Activated T-helper 1 cell treated with anti-CD3 and anti-CD28 coated beads, Interleukin-12 subunit alpha, Interleukin-12 subunit beta, Interleukin-2, Interleukin-4 antibody, amounts not matched to agents 30 ng/mL and 10 ng/mL and 1 ng/mL, durations not matched to agents 14 hours and 24 hours and 36 hours (primary cell): ENCODE measurements at regions not wholly inside any gene's neighbourhood (a gene's known extent, or its start where the extent isn't known, plus 50 kb on each side); places are given as distances from the start of the nearest gene placed in this dataset.

Experiments
- DNase-seq: peaks from one replicate; pipeline ENCODE4 v3.0.0; 2021; ENCODE audit warnings: low spot score
- H3K27ac Mint-ChIP-seq: one replicate; pipeline ENCODE4 v1.8.0; 2021; ENCODE audit warnings: mild to moderate bottlenecking, mixed read lengths
- H3K27me3 Mint-ChIP-seq: one replicate; pipeline ENCODE4 v1.8.0; 2022; ENCODE audit warnings: mild to moderate bottlenecking, moderate library complexity, mixed read lengths; ENCODE audit not compliant: insufficient read depth
- H3K36me3 Mint-ChIP-seq: one replicate; pipeline ENCODE4 v1.8.0; 2021; ENCODE audit warnings: low read depth, mixed read lengths
- H3K4me1 Mint-ChIP-seq: one replicate; pipeline ENCODE4 v1.8.0; 2021; ENCODE audit warnings: low read depth, mixed read lengths
- H3K4me3 Mint-ChIP-seq: one replicate; pipeline ENCODE4 v1.8.0; 2021; ENCODE audit warnings: mild to moderate bottlenecking, moderate library complexity, mixed read lengths
- H3K9me3 Mint-ChIP-seq: one replicate; pipeline ENCODE4 v1.8.0; 2021; ENCODE audit warnings: mixed read lengths
- intact Hi-C: fragments of 100-400 bp; cut with micrococcal nuclease; formaldehyde crosslinking; loops from one replicate; pipeline ENCODE4 v1.15.1; 2024

DNA sequence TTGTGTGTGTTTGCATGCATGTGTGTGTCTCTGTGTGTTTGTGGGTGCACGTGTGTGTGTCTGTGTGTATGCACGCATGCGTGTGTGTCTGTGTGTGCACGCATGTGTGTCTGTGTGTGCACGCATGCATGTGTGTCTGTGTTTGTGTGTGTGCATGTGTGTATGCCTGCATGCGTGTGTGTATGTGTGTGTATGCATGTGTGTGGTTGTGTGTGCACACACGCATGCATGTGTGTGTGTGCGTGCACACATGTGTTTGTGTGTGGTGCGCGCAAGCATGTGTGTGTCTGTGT, 239.9 kb upstream of the TNRC6C start:
- no peak for DNase-seq
- intact Hi-C loops, result no loop called here

GRCh38 chr17:77719806-77720205, 238.7 kb upstream of the TNRC6C start:
- H3K27ac Mint-ChIP-seq, result no peak overlapping the region
- H3K36me3 Mint-ChIP-seq, result no peaks in the 10 kb centered on the region
- peaks cover 7% of the 10 kb centered on the region for H3K27me3 Mint-ChIP-seq
- intact Hi-C loops, result no loop called here
- DNase-seq, result no peak
- H3K4me1 Mint-ChIP-seq, result no peaks in the 10 kb centered on the region
- no peak overlapping the region for H3K4me3 Mint-ChIP-seq
- peaks cover 23% of the 10 kb centered on the region for H3K9me3 Mint-ChIP-seq

More for the DNA sequence above, 239.9 kb upstream of the TNRC6C start:
- Mint-ChIP-seq H3K27me3 (peaks cover 10% of the 10 kb centered on the region), H3K4me3 (no peak overlapping the region), H3K36me3 (no peaks in the 10 kb centered on the region), H3K9me3 (peaks cover 33% of the 10 kb centered on the region), H3K4me1 (no peaks in the 10 kb centered on the region), H3K27ac (no peak overlapping the region)

DNA sequence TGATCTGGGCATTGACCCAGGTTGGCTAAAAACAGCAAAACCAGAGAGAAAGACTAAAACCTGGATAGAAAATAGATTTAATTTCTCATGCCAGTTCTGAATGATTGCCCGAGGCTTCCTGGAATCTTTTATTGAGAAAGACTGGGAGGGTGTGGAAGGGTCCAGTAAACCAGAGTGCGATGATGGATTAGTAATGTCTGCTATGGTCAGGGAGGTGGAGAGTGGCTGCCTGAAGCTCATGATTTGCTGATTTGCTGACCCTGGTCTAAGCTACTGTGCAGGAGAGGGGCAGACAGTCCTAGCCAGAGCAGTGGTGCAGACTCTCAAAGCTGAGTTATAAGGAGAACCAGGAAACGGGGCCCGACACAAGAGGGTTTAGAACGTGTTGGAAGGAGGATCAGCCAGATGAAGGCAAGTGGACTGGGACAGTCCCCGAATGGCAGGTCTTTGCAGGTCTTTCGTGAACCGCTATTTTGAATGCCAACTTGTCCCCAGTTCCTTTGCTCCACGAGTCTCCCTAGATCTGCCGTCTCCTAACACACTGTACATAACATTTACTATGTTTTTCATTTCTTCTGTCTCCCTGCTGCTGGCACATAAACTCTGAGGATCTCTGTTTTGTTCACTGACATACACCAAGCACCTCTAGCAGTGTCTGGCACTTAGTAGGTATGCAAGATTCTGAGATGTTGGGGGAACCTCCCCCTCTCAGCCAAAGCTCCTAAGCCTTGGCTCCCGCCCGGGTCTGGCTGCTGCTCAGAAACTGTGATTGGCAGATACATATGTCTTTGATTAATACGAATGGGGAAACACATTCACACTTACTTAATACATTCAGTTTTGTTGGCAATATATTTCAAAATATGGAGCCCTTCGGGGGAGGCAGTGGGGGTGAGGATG, 237.3 kb upstream of the TNRC6C start:
- intact Hi-C loops, result no loop called here
- DNase-seq, result no peak
- Mint-ChIP-seq H3K27ac (no peak overlapping the region), H3K4me1 (no peaks in the 10 kb centered on the region), H3K4me3 (no peak overlapping the region), H3K9me3 (peaks cover 14% of the 10 kb centered on the region), H3K36me3 (no peaks in the 10 kb centered on the region), H3K27me3 (peaks cover 7% of the 10 kb centered on the region)

DNA sequence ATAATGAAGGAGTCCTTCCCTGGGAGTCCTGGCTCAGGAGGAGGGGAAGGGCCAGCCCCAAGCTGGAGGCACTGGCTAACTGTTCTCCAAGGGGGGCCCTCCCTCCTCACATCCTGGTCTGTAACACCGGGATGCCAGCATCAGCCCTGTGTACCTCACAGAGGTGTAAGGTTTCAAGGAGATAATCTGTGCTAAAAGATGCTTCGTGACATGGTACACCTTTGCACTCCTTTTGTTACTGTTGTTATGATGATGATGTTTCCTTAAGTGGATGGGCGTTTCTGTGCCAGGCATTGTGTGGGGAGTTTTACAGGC, 236.7 kb upstream of the TNRC6C start:
- DNase-seq, result no peak
- H3K27ac Mint-ChIP-seq, result no peak overlapping the region
- no peak overlapping the region for H3K4me3 Mint-ChIP-seq
- no peaks in the 10 kb centered on the region for H3K4me1 Mint-ChIP-seq
- intact Hi-C loops, result no loop called here
- no peaks in the 10 kb centered on the region for H3K36me3 Mint-ChIP-seq
- peaks cover 4% of the 10 kb centered on the region for H3K27me3 Mint-ChIP-seq
- peaks cover 10% of the 10 kb centered on the region for H3K9me3 Mint-ChIP-seq

- Mint-ChIP-seq H3K36me3 (no peaks in the 10 kb centered on the region), H3K27ac (no peak overlapping the region), H3K4me3 (no peak overlapping the region), H3K4me1 (peaks cover under 1% of the 10 kb centered on the region), H3K27me3 (peaks cover 1% of the 10 kb centered on the region), H3K9me3 (peaks cover 10% of the 10 kb centered on the region)
- intact Hi-C loops, result no loop called here
- no peak for DNase-seq
Observed at GRCh38 chr17:77722366-77722765, 236.1 kb upstream of the TNRC6C start.

GRCh38 chr17:77723071-77723908, 235.2 kb upstream of the TNRC6C start:
- Mint-ChIP-seq H3K27ac (no peak overlapping the region), H3K4me3 (no peak overlapping the region), H3K9me3 (peaks cover 8% of the 10 kb centered on the region), H3K36me3 (no peaks in the 10 kb centered on the region), H3K27me3 (peaks cover 3% of the 10 kb centered on the region), H3K4me1 (peaks cover 5% of the 10 kb centered on the region)
- intact Hi-C loops, result no loop called here
- DNase-seq, result no peak

DNA sequence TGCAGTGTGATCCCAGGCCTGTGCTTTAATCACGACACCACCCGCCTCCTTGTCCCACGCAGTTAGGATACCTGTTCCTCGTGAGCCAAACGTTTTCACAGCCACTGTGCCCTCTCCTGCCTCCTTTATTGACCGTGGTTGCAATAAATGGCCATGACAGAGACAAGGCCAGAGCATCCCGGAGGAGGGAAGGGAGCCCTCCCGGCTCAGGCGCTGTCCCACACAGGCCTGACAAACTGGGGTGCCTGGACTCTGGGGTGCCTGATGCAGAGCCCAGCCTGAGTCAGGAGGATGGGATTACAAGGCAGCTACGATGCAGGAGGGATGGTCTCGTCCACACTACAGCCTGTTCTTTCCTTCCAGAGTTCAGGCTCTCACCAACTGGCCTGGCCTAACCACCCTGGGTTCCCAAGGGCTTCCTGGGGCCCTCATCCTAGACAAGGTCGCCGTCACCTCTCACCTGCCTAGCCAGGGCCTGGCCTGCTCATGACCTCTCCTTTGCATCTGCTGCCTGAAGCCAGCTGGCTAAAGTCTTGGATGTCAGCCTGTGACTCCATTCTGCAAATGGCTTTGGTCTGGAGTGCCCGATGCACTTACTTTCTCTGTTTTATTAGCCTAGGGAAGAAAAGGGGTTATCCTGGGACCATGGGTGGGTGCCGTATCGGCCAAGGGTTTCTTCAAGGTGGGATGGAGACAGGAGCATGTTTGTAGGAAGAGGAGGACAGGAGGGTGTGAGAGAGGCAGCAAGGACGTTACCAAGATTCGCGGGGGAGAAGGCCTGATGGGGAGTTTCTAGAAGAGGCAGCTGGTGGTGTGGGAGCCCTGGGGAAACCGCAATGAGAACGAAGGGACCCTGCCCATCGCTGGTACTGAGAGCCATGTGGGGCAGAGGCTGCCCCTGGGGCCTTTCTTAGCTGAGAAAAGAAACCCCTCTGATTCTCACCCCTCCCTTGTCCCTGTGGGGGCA, 234.3 kb upstream of the TNRC6C start:
- Mint-ChIP-seq H3K36me3 (no peaks in the 10 kb centered on the region), H3K4me1 (peaks cover 5% of the 10 kb centered on the region), H3K4me3 (no peak overlapping the region), H3K9me3 (no peaks in the 10 kb centered on the region), H3K27ac (no peak overlapping the region), H3K27me3 (peaks cover 3% of the 10 kb centered on the region)
- intact Hi-C loops, result no loop called here
- no peak for DNase-seq

- Mint-ChIP-seq H3K4me3 (no peak overlapping the region), H3K27ac (no peak overlapping the region), H3K9me3 (no peaks in the 10 kb centered on the region), H3K4me1 (peaks cover 5% of the 10 kb centered on the region), H3K27me3 (peaks cover 9% of the 10 kb centered on the region), H3K36me3 (no peaks in the 10 kb centered on the region)
- intact Hi-C loops, result no loop called here
- DNase-seq, result no peak
Observed at GRCh38 chr17:77724876-77725615, 233.5 kb upstream of the TNRC6C start.

DNA sequence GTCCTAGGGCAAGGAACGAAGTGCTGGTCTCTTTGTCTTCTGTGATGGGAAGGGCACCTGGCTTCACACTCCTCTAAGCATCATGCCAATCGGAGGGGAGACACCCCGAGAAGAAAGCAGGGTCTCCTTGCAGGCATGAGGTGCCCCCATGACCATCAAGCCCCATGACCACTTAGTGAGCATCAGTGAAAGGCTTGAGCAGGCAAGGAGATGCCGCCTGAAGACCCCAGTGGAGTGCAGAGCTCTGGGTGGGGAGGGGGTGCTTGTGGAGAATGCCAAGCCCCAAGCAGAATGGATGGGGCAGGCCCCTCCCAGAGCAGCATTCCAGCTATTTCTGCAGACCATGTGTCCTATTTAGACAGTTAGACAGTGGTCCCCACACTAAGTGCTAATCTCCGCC, 232.7 kb upstream of the TNRC6C start:
- H3K4me1 Mint-ChIP-seq, result peaks cover 5% of the 10 kb centered on the region
- intact Hi-C loops, result no loop called here

GRCh38 chr17:77726549-77727006, 231.9 kb upstream of the TNRC6C start:
- no peaks in the 10 kb centered on the region for H3K9me3 Mint-ChIP-seq
- no peak overlapping the region for H3K27ac Mint-ChIP-seq
- H3K4me3 Mint-ChIP-seq, result no peak overlapping the region
- intact Hi-C loops, result no loop called here
- H3K4me1 Mint-ChIP-seq, result peaks cover 5% of the 10 kb centered on the region
- no peaks in the 10 kb centered on the region for H3K36me3 Mint-ChIP-seq
- no peak for DNase-seq
- H3K27me3 Mint-ChIP-seq, result peaks cover 19% of the 10 kb centered on the region

More for the DNA sequence above, 232.7 kb upstream of the TNRC6C start:
- Mint-ChIP-seq H3K9me3 (no peaks in the 10 kb centered on the region), H3K4me3 (no peak overlapping the region), H3K36me3 (no peaks in the 10 kb centered on the region), H3K27me3 (peaks cover 15% of the 10 kb centered on the region), H3K27ac (no peak overlapping the region)
- no peak for DNase-seq

DNA sequence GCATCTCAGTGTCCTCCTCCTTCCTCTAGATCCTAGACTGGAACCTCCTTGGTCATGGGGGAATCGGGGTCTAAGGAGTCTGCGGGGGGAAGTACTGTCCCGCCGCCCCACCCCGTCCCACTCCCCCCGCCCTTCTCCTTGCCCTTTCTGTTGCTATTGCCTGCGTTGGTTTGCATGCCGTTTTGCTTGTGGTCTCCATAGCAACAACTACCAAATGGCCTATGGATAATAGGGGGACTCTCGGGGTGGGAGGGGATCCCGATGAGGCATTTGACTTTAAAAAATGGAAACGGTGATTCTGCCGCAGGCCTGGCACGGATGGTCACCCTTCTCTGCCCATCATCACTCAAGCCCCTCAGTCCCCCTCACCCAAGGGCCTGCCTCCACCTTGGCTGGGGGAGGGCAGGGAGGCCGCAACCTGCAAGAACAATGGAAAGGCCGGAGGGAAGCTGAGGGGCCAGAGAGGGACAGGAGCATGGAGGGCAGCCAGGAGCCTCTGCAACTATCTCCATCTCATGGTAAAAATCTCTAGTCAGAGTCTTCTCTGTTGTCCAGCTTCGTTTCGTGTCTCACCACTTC, 231.4 kb upstream of the TNRC6C start:
- Mint-ChIP-seq H3K36me3 (no peaks in the 10 kb centered on the region), H3K9me3 (peaks cover 2% of the 10 kb centered on the region), H3K4me3 (no peak overlapping the region), H3K27ac (no peak overlapping the region), H3K4me1 (peaks cover 5% of the 10 kb centered on the region), H3K27me3 (peaks cover 23% of the 10 kb centered on the region)
- no peak for DNase-seq
- intact Hi-C loops, result no loop called here

GRCh38 chr17:77728474-77728795, 230.1 kb upstream of the TNRC6C start:
- intact Hi-C loops, result no loop called here
- peaks cover 15% of the 10 kb centered on the region for H3K9me3 Mint-ChIP-seq
- H3K4me3 Mint-ChIP-seq, result no peak overlapping the region
- peaks cover 34% of the 10 kb centered on the region for H3K27me3 Mint-ChIP-seq
- H3K4me1 Mint-ChIP-seq, result peaks cover 5% of the 10 kb centered on the region
- no peak for DNase-seq
- no peaks in the 10 kb centered on the region for H3K36me3 Mint-ChIP-seq
- no peak overlapping the region for H3K27ac Mint-ChIP-seq
